DND-41 (cell line): ENCODE measurements at regions not wholly inside any gene's neighbourhood (a gene's known extent, or its start where the extent isn't known, plus 50 kb on each side); places are given as distances from the start of the nearest gene placed in this dataset.

Source experiments
- ATAC-seq: fragments of 200-7000 bp; cut with Tn5 transposase; 3 replicates; pipeline ENCODE4 v1.9.1; 2021; ENCODE audit warnings: low read depth; ENCODE audit not compliant: insufficient read depth
- DNase-seq: peaks from one replicate; pipeline ENCODE4 v3.0.0-alpha.2; 2020
- H2AFZ ChIP-seq: 2 replicates; pipeline ENCODE4 v1.6.0; 2012; ENCODE audit warnings: low read depth, low read length
- H3K27ac ChIP-seq: 2 replicates; pipeline ENCODE4 v1.5.1; 2012; ENCODE audit warnings: low read length, inconsistent platforms
- H3K27me3 ChIP-seq: fragments of 200-600 bp; sonication (generic); 2 replicates; pipeline ENCODE4 v1.6.0; 2012; ENCODE audit warnings: low read length, mild to moderate bottlenecking, inconsistent platforms; ENCODE audit not compliant: insufficient read depth, poor library complexity
- H3K36me3 ChIP-seq: 2 replicates; pipeline ENCODE4 v1.5.1; 2012; ENCODE audit warnings: low read length, inconsistent platforms; ENCODE audit not compliant: insufficient read depth
- H3K4me1 ChIP-seq: 2 replicates; pipeline ENCODE4 v1.5.1; 2012; ENCODE audit warnings: mild to moderate bottlenecking, low read length; ENCODE audit not compliant: insufficient read depth
- H3K4me2 ChIP-seq: 2 replicates; pipeline ENCODE4 v1.6.0; 2012; ENCODE audit warnings: mild to moderate bottlenecking, moderate library complexity, low read length, inconsistent platforms; ENCODE audit not compliant: insufficient read depth
- H3K4me3 ChIP-seq, 2 experiments: fragments of 200-600 bp in 1 of 2; shearing (Covaris generic) in 1 of 2; 2 replicates each; pipeline ENCODE4 v1.5.1; 2012 to 2016; ENCODE audit warnings: inconsistent platforms in 2 of 2, low read length in 2 of 2, mild to moderate bottlenecking in 2 of 2, low read depth in 1 of 2, moderate library complexity in 1 of 2
- H3K79me2 ChIP-seq: 2 replicates; pipeline ENCODE4 v1.6.0; 2012; ENCODE audit warnings: low read length, inconsistent platforms; ENCODE audit not compliant: insufficient read depth
- H3K9ac ChIP-seq: 2 replicates; pipeline ENCODE4 v1.6.0; 2012; ENCODE audit warnings: low read depth, mild to moderate bottlenecking, inconsistent platforms, low read length, moderate library complexity
- H3K9me3 ChIP-seq: 2 replicates; pipeline ENCODE4 v1.5.1; 2012; ENCODE audit warnings: low read length, moderate library complexity, mild to moderate bottlenecking, inconsistent platforms; ENCODE audit not compliant: insufficient read depth, severe bottlenecking
- H4K20me1 ChIP-seq: 2 replicates; pipeline ENCODE4 v1.6.0; 2012; ENCODE audit warnings: low read length; ENCODE audit not compliant: insufficient read depth
- EZH2 ChIP-seq: IDR thresholded peaks from 3 replicates; pipeline ENCODE4 v1.6.1; 2012; ENCODE audit warnings: borderline replicate concordance, low read depth, mild to moderate bottlenecking, moderate library complexity, low read length, inconsistent platforms; ENCODE audit not compliant: severe bottlenecking
- TF ChIP-seq, protein P1 (sequence below): IDR thresholded peaks from 2 replicates; pipeline ENCODE4 v1.5.1; 2012; ENCODE audit warnings: borderline replicate concordance, low read length, moderate library complexity, mild to moderate bottlenecking; ENCODE audit not compliant: poor library complexity, severe bottlenecking; ENCODE audit errors: extremely low read depth

DNA sequence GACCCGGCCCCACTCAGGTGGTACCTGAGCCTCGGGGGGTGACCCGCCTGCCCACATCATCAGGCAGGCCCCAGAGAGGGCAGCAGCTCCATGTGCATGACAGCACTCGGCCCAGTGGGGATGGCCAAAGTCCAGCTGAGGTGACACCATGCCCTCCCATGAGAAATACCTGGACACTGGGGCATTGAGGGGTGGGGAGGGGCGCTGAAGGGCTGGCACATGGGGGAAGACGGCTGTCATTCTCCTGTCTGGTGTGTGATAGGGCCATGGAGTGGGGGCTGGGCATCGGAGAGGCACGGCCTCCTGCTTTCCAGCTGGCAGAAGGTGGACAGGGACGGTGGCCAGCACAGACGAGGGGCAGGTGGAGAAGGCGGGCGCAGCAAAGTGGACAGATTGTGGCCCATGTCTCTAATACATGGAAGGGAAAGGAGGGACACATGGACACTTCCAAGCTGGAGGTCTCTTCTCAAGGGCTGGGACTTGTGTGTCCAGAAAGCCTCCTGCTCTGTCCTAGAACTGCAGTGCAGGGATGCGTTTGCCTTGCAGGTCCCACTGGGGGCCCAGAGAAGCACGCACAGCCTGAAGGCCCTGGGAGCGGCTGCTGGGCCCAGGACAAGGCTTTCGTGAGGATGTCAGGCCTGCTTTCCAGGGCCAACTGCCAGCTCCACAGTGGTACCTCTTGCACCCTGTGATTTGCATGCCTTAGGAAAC is 302.2 kb downstream of the NDUFA10 start:
- H3K27me3 ChIP-seq: no peaks in the 10 kb centered on the region
- H3K4me1 ChIP-seq: no peaks in the 10 kb centered on the region; the same call in 1 of the 2 replicates
- TF ChIP-seq, protein P1, sequence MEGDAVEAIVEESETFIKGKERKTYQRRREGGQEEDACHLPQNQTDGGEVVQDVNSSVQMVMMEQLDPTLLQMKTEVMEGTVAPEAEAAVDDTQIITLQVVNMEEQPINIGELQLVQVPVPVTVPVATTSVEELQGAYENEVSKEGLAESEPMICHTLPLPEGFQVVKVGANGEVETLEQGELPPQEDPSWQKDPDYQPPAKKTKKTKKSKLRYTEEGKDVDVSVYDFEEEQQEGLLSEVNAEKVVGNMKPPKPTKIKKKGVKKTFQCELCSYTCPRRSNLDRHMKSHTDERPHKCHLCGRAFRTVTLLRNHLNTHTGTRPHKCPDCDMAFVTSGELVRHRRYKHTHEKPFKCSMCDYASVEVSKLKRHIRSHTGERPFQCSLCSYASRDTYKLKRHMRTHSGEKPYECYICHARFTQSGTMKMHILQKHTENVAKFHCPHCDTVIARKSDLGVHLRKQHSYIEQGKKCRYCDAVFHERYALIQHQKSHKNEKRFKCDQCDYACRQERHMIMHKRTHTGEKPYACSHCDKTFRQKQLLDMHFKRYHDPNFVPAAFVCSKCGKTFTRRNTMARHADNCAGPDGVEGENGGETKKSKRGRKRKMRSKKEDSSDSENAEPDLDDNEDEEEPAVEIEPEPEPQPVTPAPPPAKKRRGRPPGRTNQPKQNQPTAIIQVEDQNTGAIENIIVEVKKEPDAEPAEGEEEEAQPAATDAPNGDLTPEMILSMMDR: no peak
- TF ChIP-seq EZH2: no peak
- no peak overlapping the region for H3K27ac ChIP-seq
- no peaks in the 10 kb centered on the region for H3K79me2 ChIP-seq
- H3K9ac ChIP-seq: no peak overlapping the region
- H3K9me3 ChIP-seq: no peaks in the 10 kb centered on the region
- DNase-seq: no peak
- no peak overlapping the region for H3K4me2 ChIP-seq
- no peak overlapping the region for H2AFZ ChIP-seq
- no peak overlapping the region for H3K4me3 ChIP-seq
- no peaks in the 10 kb centered on the region for H3K36me3 ChIP-seq
- no peak for ATAC-seq
- H4K20me1 ChIP-seq: no peaks in the 10 kb centered on the region

DNA sequence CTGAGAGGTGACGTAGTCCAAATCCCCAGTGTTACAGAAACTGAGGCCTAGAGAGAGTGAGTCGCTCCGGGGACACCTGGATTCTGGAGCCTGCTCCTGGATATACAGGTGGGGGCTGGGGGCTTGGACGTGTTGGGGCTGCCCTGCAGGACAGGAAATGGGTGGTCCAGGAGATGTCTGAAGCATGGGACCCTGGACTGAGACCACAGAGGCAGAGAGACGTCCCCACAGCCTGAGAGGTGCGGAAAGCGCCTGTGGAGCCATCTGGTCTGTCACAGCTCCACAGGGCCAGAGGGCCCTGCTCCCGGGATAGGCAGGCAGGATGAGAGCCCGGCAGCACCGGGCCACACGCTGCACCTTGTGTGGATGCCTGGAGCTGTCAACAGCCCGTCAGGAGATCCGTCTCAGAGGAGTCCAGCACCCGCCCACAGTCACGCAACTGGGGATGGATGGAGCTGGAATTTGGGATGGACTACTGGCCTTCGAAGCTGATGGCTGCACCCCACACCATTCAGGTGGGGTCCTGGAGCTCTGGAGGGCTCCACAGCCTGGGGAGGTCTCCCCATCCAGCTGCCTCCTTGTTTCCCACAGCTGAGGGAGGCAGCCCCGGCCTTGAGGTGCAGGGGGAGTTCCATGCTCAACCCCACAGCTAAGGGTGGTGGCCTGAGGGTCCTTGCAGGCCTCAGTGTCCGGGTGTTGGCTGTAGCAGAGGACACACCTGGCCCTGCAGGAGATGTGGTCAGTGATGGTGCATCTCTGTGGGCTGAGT is 303.0 kb downstream of the NDUFA10 start:
- no peak for TF ChIP-seq EZH2
- TF ChIP-seq, protein P1: no peak
- Histone ChIP-seq H2AFZ (no peak overlapping the region), H4K20me1 (no peaks in the 10 kb centered on the region), H3K36me3 (no peaks in the 10 kb centered on the region), H3K9me3 (no peaks in the 10 kb centered on the region), H3K27me3 (no peaks in the 10 kb centered on the region), H3K4me1 (peaks cover 3% of the 10 kb centered on the region), H3K79me2 (no peaks in the 10 kb centered on the region), H3K4me2 (no peak overlapping the region), H3K4me3 (no peak overlapping the region), H3K9ac (no peak overlapping the region), H3K27ac (no peak overlapping the region)
- no peak for ATAC-seq
- no peak for DNase-seq

DNA sequence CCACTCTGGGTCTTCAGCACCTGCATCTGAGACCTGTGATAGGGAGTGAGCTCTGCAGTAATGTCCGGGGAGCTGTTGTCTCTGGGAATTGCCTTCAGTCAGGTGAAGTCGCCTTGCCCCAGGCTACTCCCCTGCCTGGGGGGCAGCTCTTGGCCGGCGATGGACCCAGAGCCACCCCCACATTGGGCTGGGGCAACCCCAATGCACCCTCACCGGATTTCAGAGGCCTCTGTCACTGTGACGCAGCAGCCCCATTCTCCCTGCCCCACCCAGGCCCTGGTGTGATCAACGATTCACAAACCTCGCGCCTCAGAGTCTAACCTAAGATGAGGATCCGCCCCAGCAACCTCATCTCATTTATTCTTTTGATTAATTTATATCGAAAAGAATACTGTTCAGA is 303.6 kb downstream of the NDUFA10 start:
- ATAC-seq: no peak

More for the DNA sequence above, 303.6 kb downstream of the NDUFA10 start:
- no peaks in the 10 kb centered on the region for H4K20me1 ChIP-seq
- TF ChIP-seq, protein P1: no peak
- no peak for TF ChIP-seq EZH2
- H3K27me3 ChIP-seq: no peaks in the 10 kb centered on the region
- no peak for DNase-seq
- no peaks in the 10 kb centered on the region for H3K9me3 ChIP-seq
- no peak overlapping the region for H3K4me2 ChIP-seq
- no peaks in the 10 kb centered on the region for H3K36me3 ChIP-seq
- no peak overlapping the region for H3K9ac ChIP-seq
- no peaks in the 10 kb centered on the region for H3K79me2 ChIP-seq
- no peak overlapping the region for H3K27ac ChIP-seq
- no peak overlapping the region for H2AFZ ChIP-seq
- H3K4me3 ChIP-seq: no peak overlapping the region
- peaks cover 9% of the 10 kb centered on the region for H3K4me1 ChIP-seq
